ENCODE measurements at regions not wholly inside any gene's neighbourhood (a gene's known extent, or its start where the extent isn't known, plus 50 kb on each side); places are given as distances from the start of the nearest gene placed in this dataset.

- H3K9me3 ChIP-seq, result no peaks in the 10 kb centered on the region
- H3K4me3 ChIP-seq, result no peak overlapping the region
- no peak for ATAC-seq
- intact Hi-C loops (cut with DNase I), result no loop called here
- no peaks in the 10 kb centered on the region for H3K27me3 ChIP-seq
- H3K27ac ChIP-seq, result no peak overlapping the region
- TF ChIP-seq POLR2A (IDR thresholded peaks at IDR 0.05) (no peak), CTCF (IDR thresholded peaks at IDR 0.05) (no peak)
- DNase-seq, result peak in 1 of 3 donors; percentile 21
- 91% methylated on average over 6 of the region's 14 CpGs for WGBS (ENCODE audit: insufficient coverage, low coverage, low lambda C conversion rate, missing lambda C conversion rate)
- H3K4me1 ChIP-seq, result peaks cover 0 to 5% (median 0%) of the 10 kb centered on the region in 4 donors
- peaks cover 0 to 20% (median 6%) of the 10 kb centered on the region in 4 donors for H3K36me3 ChIP-seq
These were observed 92.0 kb downstream of the NCOR2 start for GRCh38 chr12:124475295-124476010.

- Histone ChIP-seq H3K4me1 (no peaks in the 10 kb centered on the region), H3K4me3 (no peak overlapping the region), H3K27me3 (no peaks in the 10 kb centered on the region), H3K9me3 (no peaks in the 10 kb centered on the region), H3K27ac (no peak overlapping the region), H3K36me3 (peaks cover 0 to 20% (median 6%) of the 10 kb centered on the region in 4 donors)
- WGBS (ENCODE audit: insufficient coverage, low coverage, low lambda C conversion rate, missing lambda C conversion rate), result 100% methylated on average over 1 of the region's 9 CpGs
- intact Hi-C loops (cut with DNase I), result no loop called here
- TF ChIP-seq POLR2A (IDR thresholded peaks at IDR 0.05) (no peak), CTCF (IDR thresholded peaks at IDR 0.05) (no peak)
- no peak for ATAC-seq
- peak in 1 of 3 donors; percentile 40 for DNase-seq
These were observed 92.7 kb downstream of the NCOR2 start for GRCh38 chr12:124474709-124475108.

GRCh38 chr12:124472690-124473279 is 94.6 kb downstream of the NCOR2 start:
- ATAC-seq (no peak), DNase-seq (peak in 1 of 3 donors; percentile 33)
- intact Hi-C loops (cut with DNase I), result no loop called here
- H3K36me3 ChIP-seq, result peaks cover 0 to 20% (median 6%) of the 10 kb centered on the region in 4 donors
- H3K27me3 ChIP-seq, result no peaks in the 10 kb centered on the region
- H3K27ac ChIP-seq, result no peak overlapping the region
- WGBS (ENCODE audit: insufficient coverage, low coverage, low lambda C conversion rate, missing lambda C conversion rate), result 96% methylated on average over 13 of the region's 14 CpGs
- TF ChIP-seq POLR2A (IDR thresholded peaks at IDR 0.05), result no peak
- no peak for TF ChIP-seq CTCF (IDR thresholded peaks at IDR 0.05)
- no peaks in the 10 kb centered on the region for H3K9me3 ChIP-seq
- no peaks in the 10 kb centered on the region for H3K4me1 ChIP-seq
- H3K4me3 ChIP-seq, result no peak overlapping the region

- Histone ChIP-seq H3K36me3 (peaks cover 0 to 20% (median 5%) of the 10 kb centered on the region in 4 donors), H3K27ac (no peak overlapping the region), H3K4me3 (no peak overlapping the region), H3K27me3 (no peaks in the 10 kb centered on the region), H3K4me1 (no peaks in the 10 kb centered on the region), H3K9me3 (no peaks in the 10 kb centered on the region)
- DNase-seq, result no peak
- intact Hi-C loops (cut with DNase I), result no loop called here
- 58% methylated on average over 1 of the region's 2 CpGs for WGBS (ENCODE audit: insufficient coverage, low coverage, low lambda C conversion rate, missing lambda C conversion rate)
- TF ChIP-seq POLR2A (IDR thresholded peaks at IDR 0.05) (no peak), CTCF (IDR thresholded peaks at IDR 0.05) (no peak)
- no peak for ATAC-seq
These were observed 95.6 kb downstream of the NCOR2 start for GRCh38 chr12:124471828-124472227.

All from right lobe of liver (tissue), 6 donors.